IPS-NIHi7 (cell line): ENCODE measurements at regions not wholly inside any gene's neighbourhood (a gene's known extent, or its start where the extent isn't known, plus 50 kb on each side); places are given as distances from the start of the nearest gene placed in this dataset.

ENCODE experiments used
- DNase-seq: peaks from one replicate; pipeline ENCODE4 v3.0.0; 2012; ENCODE audit warnings: mixed read lengths; ENCODE audit errors: extremely low spot score

- DNase-seq, result no peak
Observed at GRCh38 chr4:23667659-23668058, 222.2 kb downstream of the PPARGC1A start.

GRCh38 chr4:23660865-23661264, 229.0 kb downstream of the PPARGC1A start:
- no peak for DNase-seq

GRCh38 chr4:23654791-23655190, 235.1 kb downstream of the PPARGC1A start:
- DNase-seq, result no peak

- DNase-seq, result no peak
Observed at GRCh38 chr4:23648854-23649596, 240.8 kb downstream of the PPARGC1A start.

- DNase-seq, result no peak
Observed at GRCh38 chr4:23635468-23635867, 254.4 kb downstream of the PPARGC1A start.

GRCh38 chr4:23631255-23631950, 258.4 kb downstream of the PPARGC1A start:
- DNase-seq, result peak; percentile 10

- no peak for DNase-seq
Observed at GRCh38 chr4:23630110-23630509, 259.7 kb downstream of the PPARGC1A start.

GRCh38 chr4:23629421-23629820, 260.4 kb downstream of the PPARGC1A start:
- DNase-seq, result no peak

- peak; percentile 37 for DNase-seq
Observed at GRCh38 chr4:23614284-23614892, 275.5 kb downstream of the PPARGC1A start.

GRCh38 chr4:23613782-23614181, 276.1 kb downstream of the PPARGC1A start:
- no peak for DNase-seq

- DNase-seq, result no peak
Observed at GRCh38 chr4:23602720-23603119, 287.1 kb downstream of the PPARGC1A start.

- no peak for DNase-seq
Observed at GRCh38 chr4:23594125-23594524, 295.7 kb downstream of the PPARGC1A start.

- no peak for DNase-seq
Observed at GRCh38 chr4:23590431-23590830, 299.4 kb downstream of the PPARGC1A start.

- no peak for DNase-seq
Observed at GRCh38 chr4:23584024-23584423, 305.8 kb downstream of the PPARGC1A start.

- DNase-seq, result no peak
Observed at GRCh38 chr4:23582671-23583070, 307.2 kb downstream of the PPARGC1A start.

GRCh38 chr4:23579166-23579565, 310.7 kb downstream of the PPARGC1A start:
- no peak for DNase-seq

GRCh38 chr4:23577398-23577797, 312.4 kb downstream of the PPARGC1A start:
- DNase-seq, result no peak

GRCh38 chr4:23572382-23572781, 317.5 kb downstream of the PPARGC1A start:
- no peak for DNase-seq

GRCh38 chr4:23567338-23567737, 322.5 kb downstream of the PPARGC1A start:
- DNase-seq, result no peak

GRCh38 chr4:23560748-23561147, 329.1 kb downstream of the PPARGC1A start:
- no peak for DNase-seq

- no peak for DNase-seq
Observed at GRCh38 chr4:23558101-23558500, 331.7 kb downstream of the PPARGC1A start.

- DNase-seq, result no peak
Observed at GRCh38 chr4:23547601-23548000, 342.2 kb downstream of the PPARGC1A start.

GRCh38 chr4:23547096-23547495, 342.8 kb downstream of the PPARGC1A start:
- DNase-seq, result no peak
